Activated CD4-positive, CD25-positive, alpha-beta regulatory T cell treated with anti-CD3 and anti-CD28 coated beads, Interleukin-2, amount 50 U/mL, for 72 hours (primary cell): ENCODE measurements at regions not wholly inside any gene's neighbourhood (a gene's known extent, or its start where the extent isn't known, plus 50 kb on each side); places are given as distances from the start of the nearest gene placed in this dataset.

Source experiments
- DNase-seq: peaks from one replicate; pipeline ENCODE4 v3.0.0; 2021

DNA sequence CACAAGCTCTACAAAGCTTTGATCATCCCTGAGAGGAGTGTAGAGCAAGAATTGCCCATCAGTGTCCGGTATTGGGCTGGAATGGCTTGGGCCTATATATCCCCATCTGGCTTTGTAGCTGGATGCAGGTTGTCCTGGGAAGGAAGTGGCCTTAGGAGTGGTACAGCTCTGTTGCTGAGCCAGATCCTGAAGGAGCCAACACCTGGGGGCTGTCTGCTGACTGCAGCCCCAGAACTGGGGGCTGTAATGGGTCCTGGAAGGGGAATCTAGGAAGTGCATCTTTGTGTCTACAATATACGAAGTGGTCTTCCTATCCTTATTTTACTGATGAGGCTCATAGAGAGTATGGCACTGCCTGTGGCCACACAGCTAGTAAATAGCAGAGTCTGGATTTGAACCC is 145.9 kb downstream of the CDC5L start:
- DNase-seq, result no peak

- no peak for DNase-seq
Observed at GRCh38 chr6:44534291-44534690, 146.8 kb downstream of the CDC5L start.

GRCh38 chr6:44535446-44535845 is 147.9 kb downstream of the CDC5L start:
- no peak for DNase-seq

- no peak for DNase-seq
Observed at GRCh38 chr6:44535967-44536366, 148.5 kb downstream of the CDC5L start.

GRCh38 chr6:44537306-44538049 is 150.0 kb downstream of the CDC5L start:
- no peak for DNase-seq

DNA sequence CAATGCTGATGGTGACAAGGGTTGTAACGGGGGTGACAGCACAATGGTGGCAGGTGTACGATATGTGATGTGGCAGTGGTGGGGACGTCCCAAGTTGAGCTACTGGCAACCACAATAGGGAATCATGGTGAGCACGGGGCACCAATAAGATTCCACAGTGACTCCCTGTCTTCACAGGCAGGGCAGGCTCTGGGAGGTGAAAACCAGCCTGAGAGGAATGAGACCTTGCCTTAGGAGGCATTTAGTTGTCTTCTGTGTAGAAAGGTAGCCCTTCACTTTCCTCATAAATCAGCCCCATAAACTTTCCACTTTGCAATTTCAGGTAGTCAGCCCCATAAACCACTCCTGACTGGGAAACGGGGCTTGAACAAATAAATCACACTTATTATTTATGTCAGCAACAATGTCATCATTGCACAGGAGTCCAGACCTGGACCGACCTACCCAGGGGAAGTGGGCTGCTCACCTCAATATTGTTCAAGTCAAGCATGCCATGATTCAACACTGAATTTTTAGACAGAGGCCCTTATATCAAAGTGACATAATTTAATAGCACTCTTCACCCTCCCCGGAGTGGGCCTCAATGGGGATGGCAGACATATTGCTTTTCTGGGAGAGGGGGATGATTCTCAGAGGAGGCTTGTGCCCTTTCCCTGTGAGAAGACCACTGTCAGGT is 150.8 kb downstream of the CDC5L start:
- DNase-seq, result no peak

DNA sequence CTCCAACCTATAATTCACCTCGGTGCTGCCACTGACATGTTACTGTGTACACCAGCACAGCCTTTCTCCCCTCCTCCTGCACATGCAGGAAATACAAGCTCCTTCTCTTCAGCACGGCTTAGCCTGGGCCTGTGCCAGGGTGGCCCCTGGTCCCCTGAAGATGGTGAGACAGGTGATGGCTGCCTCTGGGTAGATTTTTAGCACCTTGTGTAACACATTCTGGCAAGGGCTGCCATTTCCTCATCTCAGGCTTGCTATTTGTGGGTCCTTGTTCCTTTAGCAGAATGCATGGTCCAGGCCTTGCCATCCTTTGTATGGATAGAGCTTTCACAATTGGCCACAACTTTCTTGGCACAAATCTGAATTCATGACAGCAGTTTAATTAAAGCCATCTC is 151.3 kb downstream of the CDC5L start:
- no peak for DNase-seq

GRCh38 chr6:44539701-44540355 is 152.3 kb downstream of the CDC5L start:
- no peak for DNase-seq

GRCh38 chr6:44540881-44541280 is 153.4 kb downstream of the CDC5L start:
- DNase-seq, result no peak

- no peak for DNase-seq
Observed at GRCh38 chr6:44542401-44543116, 155.1 kb downstream of the CDC5L start.

GRCh38 chr6:44543664-44544063 is 156.2 kb downstream of the CDC5L start:
- DNase-seq, result no peak

GRCh38 chr6:44545224-44545623 is 157.7 kb downstream of the CDC5L start:
- DNase-seq, result no peak

- no peak for DNase-seq
Observed at GRCh38 chr6:44548319-44548718, 160.8 kb downstream of the CDC5L start.

DNA sequence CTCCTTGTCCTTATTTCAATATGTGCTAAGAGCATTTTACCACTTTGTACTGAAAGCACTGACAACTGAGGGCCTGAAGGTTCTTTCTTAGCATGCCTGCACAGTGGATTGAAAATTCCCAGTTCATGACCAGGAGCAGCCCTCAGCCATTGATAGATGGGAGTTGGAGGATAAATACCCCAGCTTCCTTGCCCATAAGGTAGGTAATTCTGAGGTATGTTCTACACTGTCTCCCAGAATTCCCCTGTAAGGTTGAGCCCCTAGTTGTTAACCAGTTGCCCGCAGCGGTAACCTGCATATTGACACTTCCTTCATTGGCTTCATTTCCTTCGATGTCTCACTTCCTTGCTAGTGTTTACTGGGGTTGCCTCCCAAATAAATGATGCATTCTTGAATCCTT is 162.0 kb downstream of the CDC5L start:
- no peak for DNase-seq

DNA sequence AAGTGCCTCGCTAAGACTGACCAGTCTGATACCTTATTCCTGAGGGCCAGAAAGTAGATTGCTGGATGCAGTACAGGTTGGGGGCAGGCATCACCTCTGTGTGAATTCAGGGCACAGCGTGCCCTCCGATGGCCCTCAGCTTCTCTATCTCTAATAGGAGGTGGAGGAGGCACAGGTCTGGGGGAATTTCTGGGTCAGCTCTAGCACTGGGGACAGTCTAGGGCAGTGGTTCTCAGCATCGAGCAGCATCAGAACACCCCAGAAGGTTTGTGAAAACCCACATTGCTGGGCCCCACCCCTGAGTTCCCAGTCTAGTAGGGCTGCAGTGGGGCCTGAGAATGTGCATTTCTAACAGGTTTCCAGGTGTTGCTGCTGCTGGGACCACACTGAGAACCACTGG is 166.7 kb downstream of the CDC5L start:
- no peak for DNase-seq

DNA sequence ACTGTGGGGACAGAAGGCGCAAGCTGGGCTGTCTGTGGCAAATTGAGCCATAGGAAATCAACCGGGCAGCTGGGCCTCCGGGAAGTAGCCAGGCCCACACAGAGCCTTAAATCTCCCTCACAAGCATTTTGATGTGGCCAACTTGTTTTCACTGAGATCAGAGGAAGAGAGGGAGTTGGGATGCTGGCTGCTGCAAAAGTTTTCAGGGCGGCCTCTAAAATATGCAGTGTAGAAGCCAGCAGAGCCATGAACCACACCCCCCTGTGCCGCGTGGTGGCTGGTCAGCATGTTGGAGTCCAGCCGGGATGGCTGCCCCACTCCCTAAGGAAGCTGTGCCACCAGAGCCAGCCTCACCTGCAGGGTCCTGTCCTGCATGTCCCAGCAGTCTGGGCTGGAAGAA is 167.4 kb downstream of the CDC5L start:
- DNase-seq, result no peak

DNA sequence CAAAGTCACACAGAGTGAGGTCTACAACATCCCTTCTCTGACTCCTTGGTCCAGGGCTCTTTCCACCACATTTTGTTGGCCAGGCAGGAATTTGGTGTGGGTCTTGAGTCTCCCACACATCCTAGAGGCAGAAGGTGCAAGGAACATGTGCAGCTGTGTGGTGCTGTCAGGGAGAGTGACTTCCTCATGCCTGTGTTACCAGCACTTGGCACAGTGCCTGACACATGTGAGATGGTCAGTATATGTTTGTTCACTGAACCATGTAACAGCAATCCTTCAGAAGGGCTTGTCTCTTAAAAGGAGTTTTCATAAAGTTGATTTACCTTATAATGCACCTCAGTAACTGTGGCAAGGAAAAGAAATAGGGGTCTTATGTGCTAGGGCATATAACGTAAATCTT is 168.5 kb downstream of the CDC5L start:
- DNase-seq, result no peak

DNA sequence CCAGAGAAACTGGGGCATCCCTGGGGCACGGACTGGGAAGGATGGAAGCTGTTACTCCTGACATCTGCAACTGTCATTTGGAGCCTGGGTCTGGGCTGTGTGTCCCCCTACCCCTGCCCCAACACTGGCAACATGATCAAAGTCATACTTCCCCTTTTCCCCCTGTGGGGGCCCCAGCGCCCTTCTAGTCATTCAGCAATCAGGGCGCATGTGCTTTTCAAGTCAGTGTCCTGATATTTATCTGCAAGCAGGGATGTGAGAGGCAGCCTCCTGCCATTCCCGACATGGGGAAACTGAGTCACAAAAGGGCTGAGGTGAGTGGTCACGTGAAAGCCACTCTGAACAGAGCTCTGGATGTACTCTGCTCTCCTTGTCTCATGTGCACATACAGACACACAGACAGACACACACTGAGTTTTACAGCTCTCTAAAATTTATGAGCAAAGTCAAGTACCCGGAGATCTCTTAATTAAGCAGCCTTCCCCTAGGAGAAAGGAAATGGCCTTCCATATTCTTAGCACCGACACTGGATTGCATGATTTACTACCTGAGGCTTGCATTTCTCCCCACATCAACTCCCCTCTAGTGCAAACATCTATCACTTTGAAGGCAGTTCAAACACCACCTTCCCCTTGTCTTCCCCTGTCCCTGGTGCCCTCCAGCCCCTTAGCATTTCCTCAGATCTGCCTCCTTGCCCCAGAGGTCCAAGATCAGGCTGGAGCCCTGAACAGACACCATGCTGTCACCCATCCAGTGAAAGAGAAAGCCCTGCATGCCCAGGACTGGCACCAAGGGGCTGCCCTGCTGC is 170.7 kb downstream of the CDC5L start:
- DNase-seq, result no peak

DNA sequence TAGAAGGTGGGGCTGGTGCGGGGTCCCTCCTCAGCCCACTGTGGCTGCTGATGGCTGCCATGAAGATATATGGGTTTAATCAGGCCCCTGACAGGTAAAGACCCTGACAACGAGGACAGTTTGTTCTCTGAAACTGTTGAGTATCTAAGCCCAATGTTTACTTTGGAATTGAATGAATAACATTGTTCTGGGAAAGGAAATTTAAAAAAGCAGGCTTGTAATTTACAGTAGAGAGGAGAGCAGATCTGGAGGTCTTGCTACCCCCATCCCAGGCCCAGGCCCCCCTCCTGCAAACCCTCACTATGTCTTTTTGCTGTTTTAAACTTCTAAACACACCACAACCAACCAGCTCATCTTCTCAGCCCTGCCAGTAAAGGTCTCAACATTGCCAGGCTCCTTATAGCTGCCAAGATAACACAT is 171.3 kb downstream of the CDC5L start:
- no peak for DNase-seq

- DNase-seq, result no peak
Observed at GRCh38 chr6:44559486-44560270, 172.2 kb downstream of the CDC5L start.

- no peak for DNase-seq
Observed at GRCh38 chr6:44560458-44561059, 173.1 kb downstream of the CDC5L start.
